Lung (tissue), 11 donors: ENCODE measurements at regions not wholly inside any gene's neighbourhood (a gene's known extent, or its start where the extent isn't known, plus 50 kb on each side); places are given as distances from the start of the nearest gene placed in this dataset.

Experiments
- ATAC-seq: fragments of 200-7000 bp; cut with Tn5 transposase; one replicate; pipeline ENCODE4 v1.9.1; 2020; ENCODE audit warnings: moderate number of reproducible peaks; ENCODE audit not compliant: insufficient read depth, low FRiP score
- DNase-seq, 3 donors: peaks; one replicate each; pipeline ENCODE4 v3.0.0-alpha.2; 2013 to 2017
- H3K27ac ChIP-seq, 2 donors: one replicate each; pipeline ENCODE4 v1.5.1; 2013; ENCODE audit warnings: mild to moderate bottlenecking in 2 of 2, moderate library complexity in 2 of 2, control low read depth in 1 of 2, inconsistent platforms in 1 of 2, low read depth in 1 of 2, low read length in 1 of 2
- H3K27me3 ChIP-seq, 3 donors: one replicate each; pipeline ENCODE4 v1.5.1; 2013; ENCODE audit warnings: low read length in 2 of 3; ENCODE audit not compliant: control insufficient read depth in 3 of 3, insufficient read depth in 3 of 3
- H3K36me3 ChIP-seq, 4 donors: one replicate each; pipeline ENCODE4 v1.5.1; 2013; ENCODE audit warnings: low read length in 4 of 4, mild to moderate bottlenecking in 1 of 4, moderate library complexity in 1 of 4; ENCODE audit not compliant: control insufficient read depth in 4 of 4, insufficient read depth in 4 of 4
- H3K4me1 ChIP-seq, 5 donors: one replicate each; pipeline ENCODE4 v1.5.1; 2013; ENCODE audit warnings: low read length in 5 of 5, mild to moderate bottlenecking in 2 of 5, moderate library complexity in 1 of 5; ENCODE audit not compliant: control insufficient read depth in 5 of 5, insufficient read depth in 5 of 5
- H3K4me3 ChIP-seq: one replicate; pipeline ENCODE4 v1.5.1; 2013; ENCODE audit warnings: mild to moderate bottlenecking, control low read depth, moderate library complexity
- H3K9ac ChIP-seq, 2 donors: one replicate each; pipeline ENCODE4 v1.5.1; 2013; ENCODE audit warnings: low read length in 2 of 2, control low read depth in 1 of 2; ENCODE audit not compliant: insufficient read depth in 1 of 2
- H3K9me3 ChIP-seq, 4 donors: one replicate each; pipeline ENCODE4 v1.5.1; 2013; ENCODE audit warnings: low read length in 3 of 4, mild to moderate bottlenecking in 1 of 4, moderate library complexity in 1 of 4; ENCODE audit not compliant: control insufficient read depth in 4 of 4, insufficient read depth in 3 of 4
- CTCF ChIP-seq: IDR thresholded peaks from 2 replicates; pipeline ENCODE4 v1.5.1; 2012; ENCODE audit warnings: mild to moderate bottlenecking; ENCODE audit errors: control extremely low read depth, extremely low read depth
- WGBS, 2 donors: extraction: QIAGEN DNeasy Blood & Tissue Kit; methylation state at CpG; one replicate each; pipeline ENCODE4 v1.1.7; 2013; 5-methylcytosine and 5-hydroxymethylcytosine counted together
- donor health status: control.
- donor health status: control.
- donor health status: Bipolar disorder and iron deficiency.
- donor health status: healthy.
- donor health status: DM: yes; HTN: yes; CAD: no.

- peaks cover 0 to 3% (median 0%) of the 10 kb centered on the region in 4 donors for H3K9me3 ChIP-seq
- 88 to 92% methylated on average over 2 of the region's 2 CpGs for WGBS, 2 donors
- H3K4me1 ChIP-seq, result peaks cover 0 to 2% (median 0%) of the 10 kb centered on the region in 5 donors
- H3K9ac ChIP-seq, result no peak overlapping the region
- no peak overlapping the region for H3K4me3 ChIP-seq
- H3K27ac ChIP-seq, result no peak overlapping the region
- H3K36me3 ChIP-seq, result no peaks in the 10 kb centered on the region
- no peaks in the 10 kb centered on the region for H3K27me3 ChIP-seq
- ATAC-seq (no peak), DNase-seq (no peak)
- TF ChIP-seq CTCF, result no peak
Measured at GRCh38 chr6:140174524-140174923, 800.1 kb upstream of the CITED2 start.

- Histone ChIP-seq H3K27ac (no peak overlapping the region), H3K9me3 (peaks cover 0 to 3% (median 0%) of the 10 kb centered on the region in 4 donors), H3K27me3 (no peaks in the 10 kb centered on the region), H3K9ac (no peak overlapping the region), H3K4me1 (no peaks in the 10 kb centered on the region), H3K4me3 (no peak overlapping the region), H3K36me3 (no peaks in the 10 kb centered on the region)
- ATAC-seq (no peak), DNase-seq (no peak)
- 95% methylated on average over 3 of the region's 3 CpGs for WGBS, 2 donors
- TF ChIP-seq CTCF, result no peak
Measured at GRCh38 chr6:140168365-140168764, 793.9 kb upstream of the CITED2 start.

GRCh38 chr6:140160909-140161308, 786.5 kb upstream of the CITED2 start:
- Histone ChIP-seq H3K9me3 (no peaks in the 10 kb centered on the region), H3K27ac (no peak overlapping the region), H3K4me3 (no peak overlapping the region), H3K27me3 (no peaks in the 10 kb centered on the region), H3K36me3 (no peaks in the 10 kb centered on the region), H3K4me1 (no peaks in the 10 kb centered on the region), H3K9ac (no peak overlapping the region)
- TF ChIP-seq CTCF, result no peak
- DNase-seq (no peak), ATAC-seq (no peak)
- WGBS, 2 donors, result 94 to 100% methylated on average over 1 of the region's 1 CpG

GRCh38 chr6:140160494-140160893, 786.0 kb upstream of the CITED2 start:
- ATAC-seq (no peak), DNase-seq (no peak)
- no peak overlapping the region for H3K4me3 ChIP-seq
- H3K27me3 ChIP-seq, result no peaks in the 10 kb centered on the region
- 81 to 97% methylated on average over 3 of the region's 3 CpGs for WGBS, 2 donors
- no peaks in the 10 kb centered on the region for H3K9me3 ChIP-seq
- H3K36me3 ChIP-seq, result no peaks in the 10 kb centered on the region
- no peak overlapping the region for H3K9ac ChIP-seq
- no peak for TF ChIP-seq CTCF
- H3K4me1 ChIP-seq, result no peaks in the 10 kb centered on the region
- no peak overlapping the region for H3K27ac ChIP-seq
